DND-41 (cell line): ENCODE measurements at regions not wholly inside any gene's neighbourhood (a gene's known extent, or its start where the extent isn't known, plus 50 kb on each side); places are given as distances from the start of the nearest gene placed in this dataset.

ENCODE experiments used
- CTCF ChIP-seq: IDR thresholded peaks from 2 replicates; pipeline ENCODE4 v1.5.1; 2012; ENCODE audit warnings: borderline replicate concordance, low read length, moderate library complexity, mild to moderate bottlenecking; ENCODE audit not compliant: poor library complexity, severe bottlenecking; ENCODE audit errors: extremely low read depth
- EZH2 ChIP-seq: IDR thresholded peaks from 3 replicates; pipeline ENCODE4 v1.6.1; 2012; ENCODE audit warnings: borderline replicate concordance, low read depth, mild to moderate bottlenecking, moderate library complexity, low read length, inconsistent platforms; ENCODE audit not compliant: severe bottlenecking

- TF ChIP-seq CTCF (no peak), EZH2 (no peak)
Measured at GRCh38 chr11:56819916-56820315, 71.4 kb upstream of the OR9G4 start.
